OCI-LY1 (cell line): ENCODE measurements at regions not wholly inside any gene's neighbourhood (a gene's known extent, or its start where the extent isn't known, plus 50 kb on each side); places are given as distances from the start of the nearest gene placed in this dataset.

Source experiments
- CTCF ChIP-seq: fragments of 200-600 bp; sonication (generic), shearing (Covaris generic); IDR thresholded peaks from 2 replicates; pipeline ENCODE4 v1.5.1; 2017; ENCODE audit warnings: mild to moderate bottlenecking, antibody characterized with exemption, low read length, moderate library complexity, mixed read lengths
- EZH2 ChIP-seq: fragments of 200-600 bp; sonication (generic), shearing (Covaris generic); IDR thresholded peaks from 2 replicates; pipeline ENCODE4 v1.8.0; 2017; ENCODE audit warnings: borderline replicate concordance, mixed run types, mild to moderate bottlenecking, antibody characterized with exemption, low read length, moderate library complexity, mixed read lengths

DNA sequence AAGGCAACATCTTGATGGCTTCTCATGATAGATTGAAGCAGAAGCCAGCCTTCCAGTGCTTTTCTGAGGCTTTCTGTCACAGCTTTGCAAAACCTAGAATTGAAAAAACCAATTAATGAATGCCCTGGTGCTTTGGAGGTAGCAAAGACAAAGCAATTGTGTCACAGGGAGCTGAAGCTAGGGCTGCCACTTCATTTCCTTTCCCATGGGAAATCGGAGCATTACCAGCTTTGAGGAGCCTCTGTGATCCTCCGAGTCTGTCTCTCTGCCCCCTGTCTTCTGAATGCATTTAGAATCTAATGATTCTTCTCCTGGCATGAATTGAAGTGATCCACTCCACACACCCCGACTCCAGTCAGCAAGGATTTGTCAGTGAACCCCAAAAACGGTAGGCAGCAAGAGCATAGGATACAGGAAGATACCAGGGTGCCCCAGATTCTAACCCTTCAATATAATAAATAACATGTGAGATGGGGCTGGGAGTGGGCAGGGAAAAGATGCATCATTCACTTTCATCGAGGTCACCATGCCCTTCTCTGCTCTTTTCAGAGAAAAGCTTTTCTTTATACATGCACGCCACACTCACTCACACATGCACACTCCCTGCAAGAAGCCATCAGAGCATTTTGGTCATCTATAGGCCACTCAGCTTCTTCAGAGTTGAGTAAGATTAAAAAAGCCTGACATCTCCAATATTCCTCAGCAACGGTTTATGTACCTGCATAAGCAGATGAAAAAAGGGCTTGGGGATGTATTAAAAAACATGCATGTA lies 247.7 kb upstream of the ZNF462 start:
- no peak for TF ChIP-seq CTCF
- no peak for TF ChIP-seq EZH2
